Tibial nerve (tissue), 4 donors: ENCODE measurements at regions not wholly inside any gene's neighbourhood (a gene's known extent, or its start where the extent isn't known, plus 50 kb on each side); places are given as distances from the start of the nearest gene placed in this dataset.
"Not testable (repeated sequence)": the region's sequence is repeated elsewhere in the genome, so short reads cannot be mapped to it uniquely, and the experiment has no call there.

ENCODE experiments used
- DNase-seq, 2 donors: peaks; one replicate each; pipeline ENCODE4 v3.0.0-alpha.2; 2019; ENCODE audit warnings: low spot score in 2 of 2
- H3K27ac ChIP-seq, 4 donors: fragments of 200-600 bp; sonication (generic) in 3 of 4; one replicate each; pipeline ENCODE4 v1.5.1; 2017 to 2019; ENCODE audit warnings: mild to moderate bottlenecking in 1 of 4
- H3K27me3 ChIP-seq, 2 donors: fragments of 200-600 bp; sonication (generic) in 1 of 2; one replicate each; pipeline versions ENCODE4 v1.5.1 to v1.6.0; 2017 to 2019
- H3K36me3 ChIP-seq, 3 donors: fragments of 200-600 bp; sonication (generic); one replicate each; pipeline ENCODE4 v1.5.1; 2018 to 2019
- H3K4me1 ChIP-seq, 4 donors: fragments of 200-600 bp; sonication (generic) in 3 of 4; one replicate each; pipeline ENCODE4 v1.5.1; 2017 to 2019
- H3K4me3 ChIP-seq, 4 donors: fragments of 200-600 bp; sonication (generic) in 3 of 4; one replicate each; pipeline ENCODE4 v1.5.1; 2017 to 2019; ENCODE audit warnings: mild to moderate bottlenecking in 1 of 4, moderate library complexity in 1 of 4
- H3K9me3 ChIP-seq, 4 donors: fragments of 200-600 bp; sonication (generic) in 3 of 4; one replicate each; pipeline ENCODE4 v1.5.1; 2017 to 2019
- CTCF ChIP-seq, 5 experiments: fragments of 200-600 bp in 3 of 5; fragments of 450-650 bp in 2 of 5; sonication (generic) in 3 of 5; IDR thresholded peaks; one replicate each; pipeline ENCODE4 v1.5.1; 2016 to 2019; ENCODE audit warnings: antibody characterized with exemption in 5 of 5, mild to moderate bottlenecking in 3 of 5, moderate library complexity in 2 of 5
- EP300 ChIP-seq, 2 donors: sonication (generic); formaldehyde crosslinking; IDR thresholded peaks; one replicate each; pipeline ENCODE4 v1.6.1; 2017; ENCODE audit warnings: antibody characterized with exemption in 2 of 2, mild to moderate bottlenecking in 1 of 2
- POLR2A ChIP-seq, 2 donors: fragments of 450-650 bp; IDR thresholded peaks; one replicate each; pipeline ENCODE4 v1.6.1; 2017; ENCODE audit warnings: antibody characterized with exemption in 2 of 2, mild to moderate bottlenecking in 2 of 2, moderate library complexity in 2 of 2
- WGBS, 2 donors: methylation state at CpG; one replicate each; pipeline ENCODE4 v1.1.5; 2018; 5-methylcytosine and 5-hydroxymethylcytosine counted together

- no peak overlapping the region for H3K27ac ChIP-seq
- no peak overlapping the region for H3K4me3 ChIP-seq
- WGBS, 2 donors: 69 to 71% methylated on average over 5 of the region's 5 CpGs
- no peaks in the 10 kb centered on the region for H3K27me3 ChIP-seq
- no peaks in the 10 kb centered on the region for H3K4me1 ChIP-seq
- TF ChIP-seq EP300 (IDR thresholded peaks at IDR 0.05) (no peak), CTCF (IDR thresholded peaks at IDR 0.05) (no peak), POLR2A (IDR thresholded peaks at IDR 0.05) (no peak)
- no peaks in the 10 kb centered on the region for H3K9me3 ChIP-seq
- no peak for DNase-seq
- no peaks in the 10 kb centered on the region for H3K36me3 ChIP-seq
Observed at GRCh38 chr13:80164462-80164861, 176.5 kb downstream of the SPRY2 start.

- Histone ChIP-seq H3K36me3 (no peaks in the 10 kb centered on the region), H3K27me3 (no peaks in the 10 kb centered on the region), H3K9me3 (no peaks in the 10 kb centered on the region), H3K27ac (no peak overlapping the region), H3K4me3 (no peak overlapping the region), H3K4me1 (no peaks in the 10 kb centered on the region)
- DNase-seq: no peak
- WGBS, 2 donors: 85 to 89% methylated on average over 5 of the region's 5 CpGs
- TF ChIP-seq EP300 (IDR thresholded peaks at IDR 0.05) (no peak), POLR2A (IDR thresholded peaks at IDR 0.05) (no peak), CTCF (IDR thresholded peaks at IDR 0.05) (no peak)
Observed at GRCh38 chr13:80161896-80162295, 179.0 kb downstream of the SPRY2 start.

- no peaks in the 10 kb centered on the region for H3K4me1 ChIP-seq
- no peaks in the 10 kb centered on the region for H3K36me3 ChIP-seq
- no peaks in the 10 kb centered on the region for H3K9me3 ChIP-seq
- no peak for DNase-seq
- no peak overlapping the region for H3K27ac ChIP-seq
- no peaks in the 10 kb centered on the region for H3K27me3 ChIP-seq
- no peak overlapping the region for H3K4me3 ChIP-seq
- WGBS, 2 donors: 76 to 78% methylated on average over 2 of the region's 2 CpGs
- TF ChIP-seq EP300 (IDR thresholded peaks at IDR 0.05): no peak
- TF ChIP-seq POLR2A (IDR thresholded peaks at IDR 0.05): no peak
- no peak for TF ChIP-seq CTCF (IDR thresholded peaks at IDR 0.05)
Observed at GRCh38 chr13:80161219-80161618, 179.7 kb downstream of the SPRY2 start.

GRCh38 chr13:80160110-80160509, 180.8 kb downstream of the SPRY2 start:
- Histone ChIP-seq H3K27me3 (no peaks in the 10 kb centered on the region), H3K36me3 (no peaks in the 10 kb centered on the region), H3K4me3 (no peak overlapping the region), H3K9me3 (no peaks in the 10 kb centered on the region), H3K4me1 (no peaks in the 10 kb centered on the region), H3K27ac (no peak overlapping the region)
- DNase-seq: no peak
- TF ChIP-seq EP300 (IDR thresholded peaks at IDR 0.05): no peak
- no peak for TF ChIP-seq CTCF (IDR thresholded peaks at IDR 0.05)

GRCh38 chr13:80157261-80157932, 183.5 kb downstream of the SPRY2 start:
- TF ChIP-seq POLR2A (IDR thresholded peaks at IDR 0.05) (no peak), CTCF (IDR thresholded peaks at IDR 0.05) (no peak), EP300 (IDR thresholded peaks at IDR 0.05) (no peak)
- Histone ChIP-seq H3K4me3 (no peak overlapping the region), H3K4me1 (no peaks in the 10 kb centered on the region), H3K27ac (no peak overlapping the region), H3K36me3 (no peaks in the 10 kb centered on the region), H3K27me3 (no peaks in the 10 kb centered on the region), H3K9me3 (no peaks in the 10 kb centered on the region)
- no peak for DNase-seq
- WGBS, 2 donors: 50 to 52% methylated on average over 3 of the region's 3 CpGs

- not testable (repeated sequence) for DNase-seq, H3K4me1 ChIP-seq, H3K27ac ChIP-seq, H3K4me3 ChIP-seq, H3K36me3 ChIP-seq, H3K9me3 ChIP-seq, H3K27me3 ChIP-seq
- 95 to 98% methylated on average over 16 of the region's 16 CpGs for WGBS, 2 donors
Observed at GRCh38 chr13:80152142-80152541, 188.8 kb downstream of the SPRY2 start.
